NCI-H748 (cell line): ENCODE measurements at regions not wholly inside any gene's neighbourhood (a gene's known extent, or its start where the extent isn't known, plus 50 kb on each side); places are given as distances from the start of the nearest gene placed in this dataset.

Source experiments
- DNase-seq: peaks from one replicate; lab custom pipeline; 2025; ENCODE audit not compliant: unreplicated experiment; lab: John Stamatoyannopoulos, UW

GRCh38 chr10:3897156-3897555, 112.1 kb upstream of the KLF6 start:
- DNase-seq, result no peak

GRCh38 chr10:3896161-3896560, 111.2 kb upstream of the KLF6 start:
- DNase-seq, result no peak

- no peak for DNase-seq
These were observed 110.1 kb upstream of the KLF6 start for GRCh38 chr10:3895045-3895631.

- DNase-seq, result no peak
These were observed 109.0 kb upstream of the KLF6 start for GRCh38 chr10:3893901-3894563.

GRCh38 chr10:3892440-3893425, 107.7 kb upstream of the KLF6 start:
- DNase-seq, result no peak

GRCh38 chr10:3891396-3891795, 106.4 kb upstream of the KLF6 start:
- DNase-seq, result no peak

- no peak for DNase-seq
These were observed 105.8 kb upstream of the KLF6 start for GRCh38 chr10:3890602-3891352.

- DNase-seq, result no peak
These were observed 105.0 kb upstream of the KLF6 start for GRCh38 chr10:3889961-3890522.

GRCh38 chr10:3887885-3888476, 103.0 kb upstream of the KLF6 start:
- DNase-seq, result no peak

GRCh38 chr10:3887404-3887803, 102.4 kb upstream of the KLF6 start:
- DNase-seq, result no peak

- no peak for DNase-seq
These were observed 101.7 kb upstream of the KLF6 start for GRCh38 chr10:3886641-3887251.

GRCh38 chr10:3886191-3886590, 101.2 kb upstream of the KLF6 start:
- DNase-seq, result no peak

- DNase-seq, result no peak
These were observed 97.8 kb upstream of the KLF6 start for GRCh38 chr10:3882855-3883254.

GRCh38 chr10:3881622-3882021, 96.6 kb upstream of the KLF6 start:
- DNase-seq, result no peak

- DNase-seq, result peak; percentile 42
These were observed 94.1 kb upstream of the KLF6 start for GRCh38 chr10:3879073-3879472.

GRCh38 chr10:3877211-3878000, 92.4 kb upstream of the KLF6 start:
- DNase-seq, result no peak

GRCh38 chr10:3876350-3876962, 91.4 kb upstream of the KLF6 start:
- no peak for DNase-seq

- no peak for DNase-seq
These were observed 90.8 kb upstream of the KLF6 start for GRCh38 chr10:3875842-3876235.
